PC-9 (cell line): ENCODE measurements at regions not wholly inside any gene's neighbourhood (a gene's known extent, or its start where the extent isn't known, plus 50 kb on each side); places are given as distances from the start of the nearest gene placed in this dataset.

ENCODE experiments used
- BruUV-seq: library from RNA; stranded (reverse); fragments of 400-500 nt; replicated peaks from 2 replicates; lab custom pipeline; 2021; lab: Mats Ljungman, UMichigan
- CTCF ChIA-PET: fragments of 300-600 bp; sonication (Branson Sonifier 250); formaldehyde crosslinking; loops from one replicate; lab custom pipeline; 2022; ENCODE audit warnings: antibody characterized with exemption; lab: Charles Lee
- POLR2A ChIA-PET: fragments of 300-600 bp; sonication (Branson Sonifier 250); formaldehyde crosslinking; loops from one replicate; lab custom pipeline; 2022; ENCODE audit warnings: antibody characterized with exemption; ENCODE audit not compliant: unreplicated experiment; lab: Charles Lee
- DNase-seq, 2 experiments: peaks; one replicate each; pipeline versions ENCODE4 v3.0.0 to v3.0.0-alpha.2; 2015 to 2022; ENCODE audit warnings: mixed read lengths in 1 of 2
- H2AFZ ChIP-seq: fragments of 200-600 bp; sonication (generic); 2 replicates; pipeline ENCODE4 v1.8.1; 2017; ENCODE audit warnings: antibody characterized with exemption
- H3F3A ChIP-seq: fragments of 200-600 bp; sonication (generic); 2 replicates; pipeline ENCODE4 v1.8.1; 2017; ENCODE audit warnings: antibody characterized with exemption, mild to moderate bottlenecking, low read depth; ENCODE audit not compliant: insufficient read depth
- H3K27ac ChIP-seq: fragments of 200-600 bp; sonication (generic); 2 replicates; pipeline ENCODE4 v1.6.1; 2016; ENCODE audit warnings: mixed run types
- H3K27me3 ChIP-seq: fragments of 200-600 bp; sonication (generic); 2 replicates; pipeline ENCODE4 v1.6.1; 2016; ENCODE audit warnings: low read depth, mixed run types; ENCODE audit not compliant: insufficient read depth
- H3K36me3 ChIP-seq: fragments of 200-600 bp; sonication (generic); 2 replicates; pipeline ENCODE4 v1.6.1; 2016; ENCODE audit warnings: low read depth, mixed run types
- H3K4me1 ChIP-seq: fragments of 200-600 bp; sonication (generic); replicated peaks from 2 replicates; pipeline ENCODE4 v1.6.1; 2016; ENCODE audit warnings: mixed run types; ENCODE audit not compliant: insufficient read depth
- H3K4me2 ChIP-seq: fragments of 200-600 bp; sonication (generic); 2 replicates; pipeline ENCODE4 v1.6.1; 2017; ENCODE audit warnings: mixed run types
- H3K4me3 ChIP-seq: fragments of 200-600 bp; sonication (generic); 2 replicates; pipeline ENCODE4 v1.6.1; 2016; ENCODE audit warnings: mixed run types
- H3K79me2 ChIP-seq: fragments of 200-600 bp; sonication (generic); 2 replicates; pipeline ENCODE4 v1.6.1; 2017; ENCODE audit warnings: low read depth, mixed run types
- H3K9me2 ChIP-seq: fragments of 200-600 bp; sonication (generic); 2 replicates; pipeline ENCODE4 v1.8.1; 2017; ENCODE audit warnings: mild to moderate bottlenecking; ENCODE audit not compliant: insufficient read depth
- H3K9me3 ChIP-seq: fragments of 200-600 bp; sonication (generic); 2 replicates; pipeline ENCODE4 v1.8.1; 2016; ENCODE audit warnings: low read depth; ENCODE audit not compliant: insufficient read depth
- H4K20me1 ChIP-seq: fragments of 200-600 bp; sonication (generic); 2 replicates; pipeline ENCODE4 v1.8.1; 2017; ENCODE audit not compliant: insufficient read depth
- CTCF ChIP-seq: fragments of 200-600 bp; sonication (generic); conservative IDR thresholded peaks from 2 replicates; pipeline ENCODE4 v1.6.1; 2017; ENCODE audit warnings: mixed run types, antibody characterized with exemption, mild to moderate bottlenecking, moderate library complexity
- EZH2 ChIP-seq: fragments of 200-600 bp; sonication (generic); IDR thresholded peaks from 2 replicates; pipeline ENCODE4 v1.8.0; 2017; ENCODE audit warnings: antibody characterized with exemption, low read depth
- intact Hi-C: fragments of 100-400 bp; cut with micrococcal nuclease; formaldehyde crosslinking; loops from one replicate; pipeline ENCODE4 v1.10.0; 2022; ENCODE audit not compliant: unreplicated experiment

- Histone ChIP-seq H3K27ac (no peak overlapping the region), H2AFZ (no peak overlapping the region), H3F3A (no peaks in the 10 kb centered on the region), H3K9me3 (no peaks in the 10 kb centered on the region), H3K4me1 (no peaks in the 10 kb centered on the region), H3K4me2 (no peak overlapping the region), H3K27me3 (peaks cover 71% of the 10 kb centered on the region), H3K79me2 (no peaks in the 10 kb centered on the region), H3K4me3 (no peak overlapping the region), H3K36me3 (no peaks in the 10 kb centered on the region), H3K9me2 (no peaks in the 10 kb centered on the region), H4K20me1 (no peaks in the 10 kb centered on the region)
- TF ChIP-seq CTCF, result no peak
- TF ChIP-seq EZH2, result no peak
- ChIA-PET CTCF (no interaction called here), POLR2A (no interaction called here)
- no TSS peak for BruUV-seq
- intact Hi-C loops, result no loop called here
- DNase-seq, result no peak
These were observed 157.4 kb downstream of the ACTL8 start for GRCh38 chr1:17912491-17912890.

GRCh38 chr1:17913326-17914115 is 158.4 kb downstream of the ACTL8 start:
- Histone ChIP-seq H3K36me3 (no peaks in the 10 kb centered on the region), H3F3A (no peaks in the 10 kb centered on the region), H3K4me1 (no peaks in the 10 kb centered on the region), H3K4me2 (no peak overlapping the region), H3K4me3 (no peak overlapping the region), H4K20me1 (no peaks in the 10 kb centered on the region), H3K9me3 (no peaks in the 10 kb centered on the region), H3K9me2 (no peaks in the 10 kb centered on the region), H3K27me3 (peaks cover 70% of the 10 kb centered on the region), H2AFZ (no peak overlapping the region), H3K79me2 (no peaks in the 10 kb centered on the region), H3K27ac (no peak overlapping the region)
- ChIA-PET POLR2A (no interaction called here), CTCF (no interaction called here)
- TF ChIP-seq CTCF (no peak), EZH2 (no peak)
- intact Hi-C loops, result no loop called here
- BruUV-seq, result no TSS peak
- no peak for DNase-seq

GRCh38 chr1:17914131-17914530 is 159.0 kb downstream of the ACTL8 start:
- intact Hi-C loops, result no loop called here
- H3K27me3 ChIP-seq, result peaks cover 68% of the 10 kb centered on the region
- no peak for TF ChIP-seq EZH2
- TF ChIP-seq CTCF, result no peak
- no peak overlapping the region for H3K27ac ChIP-seq
- H3K4me2 ChIP-seq, result no peak overlapping the region
- no peaks in the 10 kb centered on the region for H3K4me1 ChIP-seq
- H3F3A ChIP-seq, result no peaks in the 10 kb centered on the region
- no peaks in the 10 kb centered on the region for H4K20me1 ChIP-seq
- no peak overlapping the region for H2AFZ ChIP-seq
- H3K9me3 ChIP-seq, result no peaks in the 10 kb centered on the region
- CTCF ChIA-PET, result no interaction called here
- H3K4me3 ChIP-seq, result no peak overlapping the region
- POLR2A ChIA-PET, result no interaction called here
- no peak for DNase-seq
- no peaks in the 10 kb centered on the region for H3K36me3 ChIP-seq
- no peaks in the 10 kb centered on the region for H3K79me2 ChIP-seq
- no peaks in the 10 kb centered on the region for H3K9me2 ChIP-seq
- no TSS peak for BruUV-seq
